ENCODE measurements at regions not wholly inside any gene's neighbourhood (a gene's known extent, or its start where the extent isn't known, plus 50 kb on each side); places are given as distances from the start of the nearest gene placed in this dataset.
"Not testable (repeated sequence)": the region's sequence is repeated elsewhere in the genome, so short reads cannot be mapped to it uniquely, and the experiment has no call there.

GRCh38 chr4:103885152-103885551 is 165.4 kb upstream of the TACR3 start:
- DNase-seq: no peak

DNA sequence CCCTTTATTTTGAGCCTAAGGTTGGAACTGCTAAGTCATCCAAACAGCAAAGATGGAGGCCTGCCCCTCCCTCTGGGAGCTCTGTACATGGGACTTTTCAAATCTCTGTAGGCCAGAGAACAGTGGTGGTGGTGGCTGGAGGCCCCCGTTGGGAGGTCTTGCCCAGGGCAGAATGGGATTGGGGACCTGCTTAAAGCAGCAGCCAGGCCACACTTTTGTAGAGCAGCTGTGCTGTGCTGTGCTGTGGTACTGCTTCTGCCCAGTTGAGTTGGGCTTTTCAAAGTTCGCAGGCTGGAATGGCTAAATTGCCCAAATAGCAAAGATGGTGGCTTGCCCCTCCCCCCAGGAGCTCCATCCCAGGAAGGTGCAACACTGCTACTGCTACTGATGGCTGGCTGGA is 147.5 kb upstream of the TACR3 start:
- no peak for DNase-seq

- no peak for DNase-seq
These were observed 133.8 kb upstream of the TACR3 start for GRCh38 chr4:103853627-103854026.

DNA sequence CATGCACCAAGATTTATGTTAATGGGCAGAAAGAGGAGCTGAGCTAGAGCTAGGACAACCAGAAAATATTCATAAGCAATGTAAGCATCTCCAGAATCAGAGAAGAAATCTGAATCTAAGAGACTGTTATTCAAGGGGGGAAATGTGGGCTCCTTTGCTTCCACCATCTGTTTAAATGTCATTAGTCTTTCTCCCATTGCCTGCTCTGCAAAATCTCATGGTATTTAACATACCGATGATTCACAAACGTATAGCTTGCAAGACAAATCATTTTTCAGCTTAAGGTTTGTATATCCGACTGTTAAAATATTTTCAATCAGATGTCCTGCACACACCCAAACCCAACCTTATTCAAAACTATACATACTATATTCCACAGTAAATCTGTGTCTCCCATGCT is 133.4 kb upstream of the TACR3 start:
- DNase-seq: no peak

DNA sequence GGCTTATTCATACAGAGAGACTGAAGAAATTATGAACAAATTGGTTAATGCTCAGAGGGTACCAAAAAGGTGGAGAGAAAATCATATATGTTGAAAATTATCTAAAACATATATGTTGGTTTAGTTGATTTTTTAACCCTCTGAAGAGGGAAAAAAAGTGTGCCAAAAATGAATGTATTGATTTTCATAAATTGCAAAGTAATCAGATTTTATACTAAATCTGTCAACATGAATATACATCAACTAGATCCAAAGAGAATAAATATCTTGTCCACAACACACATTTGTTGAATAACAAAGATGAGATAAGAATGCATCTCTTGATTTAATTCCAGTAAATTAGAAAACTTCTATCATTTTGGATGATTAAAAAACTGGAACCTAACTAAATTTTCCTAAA is 125.3 kb upstream of the TACR3 start:
- DNase-seq: no peak

DNA sequence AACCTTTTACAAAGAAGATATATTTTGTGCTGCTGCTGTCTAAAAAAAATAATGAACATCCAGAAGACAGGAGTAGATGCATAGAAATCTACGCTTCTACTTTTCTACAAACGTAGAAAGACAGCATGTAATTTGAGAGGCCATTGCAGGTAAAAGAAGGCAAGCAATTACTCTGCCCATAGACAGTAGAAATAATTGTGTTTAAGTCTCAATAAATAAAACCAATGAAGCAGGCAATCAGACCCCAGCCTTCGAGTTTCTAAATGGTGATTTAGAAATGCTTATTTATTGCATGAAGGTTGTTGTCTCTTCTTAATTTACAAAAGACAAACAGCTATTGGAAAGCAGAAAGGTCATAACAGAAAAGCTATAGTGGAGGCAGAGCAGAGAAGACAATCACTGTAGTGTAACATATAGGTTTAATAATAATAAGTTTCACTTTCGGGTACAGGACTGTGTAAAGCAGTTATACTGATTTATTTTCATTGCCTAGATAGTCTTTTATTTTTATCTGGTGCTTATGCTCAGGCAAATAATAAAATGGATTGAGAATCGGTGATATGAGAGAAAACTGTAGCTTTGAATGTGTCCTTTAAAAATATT is 123.0 kb upstream of the TACR3 start:
- no peak for DNase-seq

- no peak for DNase-seq
These were observed 122.3 kb upstream of the TACR3 start for GRCh38 chr4:103842076-103842475.

DNA sequence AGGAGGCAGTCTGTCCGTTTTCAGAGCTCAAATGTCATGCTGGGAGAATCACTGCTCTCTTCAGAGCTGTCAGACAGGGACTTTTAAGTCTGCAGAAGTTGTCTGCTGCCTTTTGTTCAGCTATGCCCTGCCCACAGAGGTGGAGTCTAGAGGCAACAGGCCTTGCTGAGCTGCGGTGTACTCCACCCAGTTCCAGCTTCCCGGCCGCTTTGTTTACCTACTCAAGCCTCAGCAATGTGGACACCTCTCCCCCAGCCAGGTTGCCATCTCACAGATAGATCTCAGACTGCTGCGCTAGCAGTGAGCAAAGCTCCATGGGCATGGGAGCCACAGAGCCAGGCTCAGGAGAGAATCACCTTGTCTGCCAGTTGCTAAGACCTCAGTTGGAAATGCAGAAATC is 90.5 kb upstream of the TACR3 start:
- not testable (repeated sequence) for DNase-seq

- no peak for DNase-seq
These were observed 83.0 kb upstream of the TACR3 start for GRCh38 chr4:103802766-103803165.

- DNase-seq: no peak
These were observed 67.3 kb upstream of the TACR3 start for GRCh38 chr4:103787057-103787456.

GRCh38 chr4:103786593-103786992 is 66.8 kb upstream of the TACR3 start:
- no peak for DNase-seq

DNA sequence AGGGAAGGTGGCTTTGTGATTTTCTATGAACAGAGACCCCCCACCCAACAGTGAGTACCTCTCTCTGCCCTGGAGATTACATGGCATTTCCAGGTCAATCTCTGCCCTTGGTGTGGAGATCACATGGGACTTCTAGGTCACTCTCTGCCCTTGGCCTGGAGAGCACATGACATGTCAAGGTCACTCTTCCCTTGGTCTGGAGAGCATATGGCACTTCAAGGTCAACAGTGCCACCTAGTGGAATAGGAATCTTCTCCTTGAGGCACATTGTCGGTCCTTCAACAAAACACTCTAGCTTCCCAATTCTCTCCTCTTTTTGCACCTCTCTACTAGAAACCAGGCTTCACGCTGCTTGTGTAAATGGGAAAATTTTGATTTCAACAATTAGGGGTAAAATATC is 66.2 kb upstream of the TACR3 start:
- DNase-seq: no peak

DNA sequence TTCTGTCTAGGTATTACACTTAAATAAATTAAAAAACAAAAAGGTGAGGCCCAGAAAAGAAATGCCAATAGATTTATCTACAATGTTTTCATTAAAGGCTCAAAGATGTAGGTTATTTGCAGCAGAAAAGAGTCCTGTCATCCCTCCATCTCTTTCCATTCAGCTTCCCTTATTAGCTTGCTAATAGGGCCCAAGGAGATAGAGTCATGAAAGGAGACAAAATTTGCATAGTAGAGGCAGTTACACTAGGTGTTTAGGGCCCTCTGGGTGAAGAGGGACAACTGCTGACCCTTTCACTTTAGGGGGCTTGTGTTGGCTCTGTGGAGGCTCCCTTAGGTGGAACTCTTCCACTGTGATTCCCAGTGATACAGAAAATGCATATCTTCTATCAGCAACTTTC is 58.4 kb upstream of the TACR3 start:
- no peak for DNase-seq

GRCh38 chr4:103774326-103774825 is 54.6 kb upstream of the TACR3 start:
- DNase-seq: no peak

- DNase-seq: no peak
These were observed 54.0 kb upstream of the TACR3 start for GRCh38 chr4:103773691-103774231.

Data from amygdala (tissue), 56 donors.